PC-3 (cell line): ENCODE measurements at regions not wholly inside any gene's neighbourhood (a gene's known extent, or its start where the extent isn't known, plus 50 kb on each side); places are given as distances from the start of the nearest gene placed in this dataset.

Source experiments
- ATAC-seq: fragments of 200-7000 bp; cut with Tn5 transposase; 2 replicates; pipeline ENCODE4 v1.9.1; 2020; ENCODE audit warnings: mild to moderate bottlenecking, moderate library complexity
- BruUV-seq: library from RNA; stranded (reverse); fragments of 400-500 nt; replicated peaks from 2 replicates; lab custom pipeline; 2021; lab: Mats Ljungman, UMichigan
- CTCF ChIA-PET: fragments of 300-600 bp; sonication (Branson Sonifier 250); formaldehyde crosslinking; loops from one replicate; lab custom pipeline; 2022; ENCODE audit warnings: antibody characterized with exemption; lab: Charles Lee
- POLR2A ChIA-PET: fragments of 300-600 bp; sonication (Branson Sonifier 250); formaldehyde crosslinking; loops from one replicate; lab custom pipeline; 2022; ENCODE audit warnings: antibody characterized with exemption; ENCODE audit not compliant: unreplicated experiment; lab: Charles Lee
- DNase-seq: peaks from one replicate; pipeline ENCODE4 v3.0.0-alpha.2; 2015
- H2AFZ ChIP-seq: fragments of 300-600 bp; sonication (generic); 2 replicates; pipeline ENCODE4 v1.6.0; 2016; ENCODE audit warnings: antibody characterized with exemption, low read length
- H3F3A ChIP-seq: fragments of 300-600 bp; sonication (generic); one replicate; pipeline ENCODE4 v1.6.0; 2017; ENCODE audit warnings: antibody characterized with exemption, low read length, control low read depth, mild to moderate bottlenecking; ENCODE audit not compliant: unreplicated experiment
- H3K27ac ChIP-seq: fragments of 300-600 bp; sonication (generic); 2 replicates; pipeline ENCODE4 v1.5.1; 2016; ENCODE audit warnings: mild to moderate bottlenecking, low read length
- H3K27me3 ChIP-seq: fragments of 300-600 bp; sonication (generic); 2 replicates; pipeline ENCODE4 v1.6.1; 2016; ENCODE audit warnings: low read length, mixed read lengths
- H3K36me3 ChIP-seq: fragments of 300-600 bp; sonication (generic); 2 replicates; pipeline ENCODE4 v1.6.1; 2016; ENCODE audit warnings: low read depth, mixed run types, low read length, mixed read lengths
- H3K4me1 ChIP-seq: fragments of 300-600 bp; sonication (generic); 2 replicates; pipeline ENCODE4 v1.5.1; 2016; ENCODE audit warnings: low read length; ENCODE audit not compliant: insufficient read depth
- H3K4me2 ChIP-seq: fragments of 300-600 bp; sonication (generic); 2 replicates; pipeline ENCODE4 v1.6.0; 2016; ENCODE audit warnings: low read length
- H3K4me3 ChIP-seq: fragments of 300-600 bp; sonication (generic); 2 replicates; pipeline ENCODE4 v1.5.1; 2016; ENCODE audit warnings: mild to moderate bottlenecking, low read length, mixed read lengths
- H3K79me2 ChIP-seq: fragments of 300-600 bp; sonication (generic); 2 replicates; pipeline ENCODE4 v1.6.1; 2017; ENCODE audit warnings: low read length, mixed read lengths
- H3K9ac ChIP-seq: fragments of 300-600 bp; sonication (generic); 2 replicates; pipeline ENCODE4 v1.6.0; 2016; ENCODE audit warnings: mild to moderate bottlenecking, low read length
- H3K9me2 ChIP-seq: fragments of 300-600 bp; sonication (generic); replicated peaks from 2 replicates; pipeline ENCODE4 v1.6.1; 2016; ENCODE audit warnings: mixed run types, low read length, mixed read lengths
- H3K9me3 ChIP-seq: fragments of 300-600 bp; sonication (generic); 2 replicates; pipeline ENCODE4 v1.6.1; 2016; ENCODE audit warnings: low read length, mixed read lengths
- H4K20me1 ChIP-seq: fragments of 300-600 bp; sonication (generic); 2 replicates; pipeline ENCODE4 v1.6.1; 2016; ENCODE audit warnings: low read length, mixed read lengths
- EZH2 ChIP-seq: fragments of 300-600 bp; sonication (generic); IDR thresholded peaks from one replicate; pipeline ENCODE4 v1.6.1; 2017; ENCODE audit warnings: antibody characterized with exemption, mild to moderate bottlenecking, low read length; ENCODE audit not compliant: unreplicated experiment
- EZH2phosphoT487 ChIP-seq: fragments of 300-600 bp; sonication (generic); IDR thresholded peaks from 2 replicates; pipeline ENCODE4 v1.6.1; 2018; ENCODE audit warnings: mild to moderate bottlenecking, antibody characterized with exemption, low read length, borderline replicate concordance
- intact Hi-C: fragments of 100-400 bp; cut with micrococcal nuclease; formaldehyde crosslinking; loops from 2 replicates; pipeline ENCODE4 v1.9.0; 2023
- TF ChIP-seq, protein P1 (sequence below): fragments of 300-600 bp; sonication (generic); conservative IDR thresholded peaks from 2 replicates; pipeline ENCODE4 v1.5.1; 2017; ENCODE audit warnings: antibody characterized with exemption, low read depth, mild to moderate bottlenecking, low read length

DNA sequence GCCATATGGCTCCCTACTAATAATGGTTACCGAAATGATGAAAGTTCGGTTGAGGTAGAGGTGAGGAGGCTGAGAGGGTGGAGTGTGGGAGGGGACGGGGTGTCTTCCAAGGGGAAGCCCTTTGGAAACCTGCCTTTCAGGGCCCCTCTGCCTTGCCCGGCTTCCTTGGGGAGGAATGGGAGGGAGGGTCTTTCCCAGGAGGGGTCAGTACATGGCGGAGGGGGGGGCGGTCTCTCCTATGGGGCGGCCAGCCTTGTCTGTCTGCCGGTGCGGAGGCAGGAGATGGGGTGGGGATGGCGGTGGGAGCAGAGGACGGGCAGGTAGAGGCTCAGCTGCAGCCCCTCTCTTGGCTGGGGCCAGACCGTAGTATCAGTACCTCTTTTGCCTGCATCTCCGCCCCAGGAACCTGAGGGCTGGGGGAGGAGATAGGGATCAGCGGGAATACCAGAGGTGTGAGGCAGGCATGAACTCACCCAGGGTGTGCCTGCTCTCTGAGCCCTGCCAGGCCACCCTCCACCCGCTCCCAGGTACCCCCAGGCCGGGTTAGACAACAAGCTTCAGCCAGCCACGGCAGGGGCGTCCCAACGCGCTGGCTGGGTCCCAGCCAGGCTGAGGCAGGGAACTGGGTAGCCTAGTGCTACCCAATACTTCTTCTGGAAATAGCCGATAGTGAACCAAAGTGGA is 79.4 kb upstream of the POU3F1 start:
- Histone ChIP-seq H3F3A (no peaks in the 10 kb centered on the region), H3K4me1 (peaks cover 50% of the 10 kb centered on the region), H3K9ac (no peak overlapping the region), H3K79me2 (no peaks in the 10 kb centered on the region), H3K36me3 (no peaks in the 10 kb centered on the region), H3K9me3 (no peaks in the 10 kb centered on the region), H3K4me3 (no peak overlapping the region), H3K27ac (peak overlapping the region; percentile 7), H3K27me3 (no peaks in the 10 kb centered on the region), H2AFZ (peak overlapping the region; percentile 41; the same call in 1 of the 2 replicates), H4K20me1 (no peaks in the 10 kb centered on the region), H3K4me2 (peak overlapping the region; percentile 59), H3K9me2 (no peaks in the 10 kb centered on the region)
- peak; percentile 77 for DNase-seq
- peak; percentile 40 for ATAC-seq
- ChIA-PET CTCF (no interaction called here), POLR2A (no interaction called here)
- no TSS peak for BruUV-seq
- intact Hi-C loops = no loop called here
- TF ChIP-seq EZH2 (no peak), EZH2phosphoT487 (no peak)
- TF ChIP-seq, protein P1, sequence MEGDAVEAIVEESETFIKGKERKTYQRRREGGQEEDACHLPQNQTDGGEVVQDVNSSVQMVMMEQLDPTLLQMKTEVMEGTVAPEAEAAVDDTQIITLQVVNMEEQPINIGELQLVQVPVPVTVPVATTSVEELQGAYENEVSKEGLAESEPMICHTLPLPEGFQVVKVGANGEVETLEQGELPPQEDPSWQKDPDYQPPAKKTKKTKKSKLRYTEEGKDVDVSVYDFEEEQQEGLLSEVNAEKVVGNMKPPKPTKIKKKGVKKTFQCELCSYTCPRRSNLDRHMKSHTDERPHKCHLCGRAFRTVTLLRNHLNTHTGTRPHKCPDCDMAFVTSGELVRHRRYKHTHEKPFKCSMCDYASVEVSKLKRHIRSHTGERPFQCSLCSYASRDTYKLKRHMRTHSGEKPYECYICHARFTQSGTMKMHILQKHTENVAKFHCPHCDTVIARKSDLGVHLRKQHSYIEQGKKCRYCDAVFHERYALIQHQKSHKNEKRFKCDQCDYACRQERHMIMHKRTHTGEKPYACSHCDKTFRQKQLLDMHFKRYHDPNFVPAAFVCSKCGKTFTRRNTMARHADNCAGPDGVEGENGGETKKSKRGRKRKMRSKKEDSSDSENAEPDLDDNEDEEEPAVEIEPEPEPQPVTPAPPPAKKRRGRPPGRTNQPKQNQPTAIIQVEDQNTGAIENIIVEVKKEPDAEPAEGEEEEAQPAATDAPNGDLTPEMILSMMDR = no peak

DNA sequence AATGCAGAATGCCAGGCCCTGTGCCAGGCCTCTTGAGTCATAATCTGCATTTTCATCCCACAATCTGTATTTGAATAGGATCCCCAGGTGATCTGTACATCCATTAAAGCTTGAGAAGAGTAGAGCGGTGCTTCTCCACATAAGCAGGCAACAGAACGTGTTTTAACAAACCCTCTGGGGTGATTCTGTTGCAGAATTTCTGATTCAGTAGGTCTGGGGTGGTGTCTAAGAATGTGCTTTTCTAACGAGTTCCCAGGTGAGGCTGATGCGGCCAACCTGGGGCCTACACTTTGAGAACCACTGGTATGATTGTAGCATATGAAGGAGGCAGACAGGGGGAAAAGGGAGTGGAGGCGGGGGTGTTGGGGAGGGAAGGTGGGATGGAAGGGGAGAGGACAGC is 78.4 kb upstream of the POU3F1 start:
- ChIA-PET POLR2A (no interaction called here), CTCF (no interaction called here)
- no TSS peak for BruUV-seq
- no peak overlapping the region for H3K4me3 ChIP-seq
- no peaks in the 10 kb centered on the region for H3K9me2 ChIP-seq
- H3K27ac ChIP-seq = no peak overlapping the region
- DNase-seq = no peak
- no peaks in the 10 kb centered on the region for H3K9me3 ChIP-seq
- H2AFZ ChIP-seq = no peak overlapping the region
- ATAC-seq = no peak
- TF ChIP-seq EZH2phosphoT487 (no peak), EZH2 (no peak)
- TF ChIP-seq, protein P1 = no peak
- H3K79me2 ChIP-seq = no peaks in the 10 kb centered on the region
- H3K4me1 ChIP-seq = peaks cover 54% of the 10 kb centered on the region
- H3K4me2 ChIP-seq = no peak overlapping the region
- no peaks in the 10 kb centered on the region for H3K36me3 ChIP-seq
- no peaks in the 10 kb centered on the region for H4K20me1 ChIP-seq
- intact Hi-C loops = no loop called here
- no peaks in the 10 kb centered on the region for H3F3A ChIP-seq
- H3K27me3 ChIP-seq = no peaks in the 10 kb centered on the region
- H3K9ac ChIP-seq = no peak overlapping the region

DNA sequence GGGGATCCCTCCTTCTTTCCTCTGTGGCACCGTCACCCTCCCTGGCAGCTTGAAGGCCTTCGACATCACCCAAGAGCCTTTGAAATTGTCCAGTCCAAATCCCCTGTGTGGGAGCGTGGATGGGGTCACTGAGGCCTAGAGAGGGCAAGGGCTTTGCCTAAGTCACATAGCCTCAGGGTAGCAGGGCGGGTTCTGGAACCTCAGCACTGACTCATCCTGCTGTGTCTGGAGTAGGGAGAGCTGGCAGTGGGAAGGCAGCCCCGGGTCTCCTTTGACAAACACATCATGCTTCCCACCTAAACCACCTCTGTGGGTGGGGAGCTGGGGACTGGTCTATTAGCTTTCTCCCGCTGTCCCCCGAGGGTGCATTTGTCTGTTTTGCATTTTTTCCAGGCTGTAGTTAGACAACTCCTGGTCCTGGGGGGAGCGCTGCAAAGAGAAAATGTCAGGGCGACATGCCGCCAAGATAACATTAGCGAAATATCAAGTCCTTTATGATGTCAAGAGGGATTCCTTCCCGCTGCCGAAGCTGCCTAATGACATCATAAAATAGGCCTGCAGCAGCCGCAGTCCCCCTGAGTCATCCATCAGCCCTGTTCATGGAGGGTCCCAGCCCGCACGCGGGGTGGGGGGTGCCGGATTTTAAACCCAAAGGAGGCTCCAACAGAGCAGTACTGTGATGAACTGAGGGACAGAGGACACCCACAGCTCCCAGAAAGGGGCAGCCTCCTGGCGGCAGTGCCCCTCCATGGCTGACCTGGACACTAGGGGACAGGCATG is 77.0 kb upstream of the POU3F1 start:
- TF ChIP-seq EZH2 (no peak), EZH2phosphoT487 (no peak)
- TF ChIP-seq, protein P1 = no peak
- H2AFZ ChIP-seq = no peak overlapping the region
- no peaks in the 10 kb centered on the region for H3F3A ChIP-seq
- intact Hi-C loops = no loop called here
- no TSS peak for BruUV-seq
- no peak overlapping the region for H3K4me3 ChIP-seq
- H3K9me2 ChIP-seq = no peaks in the 10 kb centered on the region
- ChIA-PET POLR2A (no interaction called here), CTCF (no interaction called here)
- peak; percentile 66 for ATAC-seq
- no peaks in the 10 kb centered on the region for H3K27me3 ChIP-seq
- DNase-seq = peak; percentile 79
- no peak overlapping the region for H3K27ac ChIP-seq
- H3K4me2 ChIP-seq = peak overlapping the region; percentile 34
- H3K9ac ChIP-seq = no peak overlapping the region
- H4K20me1 ChIP-seq = no peaks in the 10 kb centered on the region
- no peaks in the 10 kb centered on the region for H3K36me3 ChIP-seq
- no peaks in the 10 kb centered on the region for H3K9me3 ChIP-seq
- peaks cover 54% of the 10 kb centered on the region for H3K4me1 ChIP-seq
- no peaks in the 10 kb centered on the region for H3K79me2 ChIP-seq
